Activated naive CD4-positive, alpha-beta T cell treated with Interleukin-2 at 50 U/mL for 16 hours (primary cell): ENCODE measurements at regions not wholly inside any gene's neighbourhood (a gene's known extent, or its start where the extent isn't known, plus 50 kb on each side); places are given as distances from the start of the nearest gene placed in this dataset.
"Not testable (repeated sequence)": the region's sequence is repeated elsewhere in the genome, so short reads cannot be mapped to it uniquely, and the experiment has no call there.

Experiments used
- DNase-seq: peaks from one replicate; pipeline ENCODE4 v3.0.0-alpha.2; 2020

DNA sequence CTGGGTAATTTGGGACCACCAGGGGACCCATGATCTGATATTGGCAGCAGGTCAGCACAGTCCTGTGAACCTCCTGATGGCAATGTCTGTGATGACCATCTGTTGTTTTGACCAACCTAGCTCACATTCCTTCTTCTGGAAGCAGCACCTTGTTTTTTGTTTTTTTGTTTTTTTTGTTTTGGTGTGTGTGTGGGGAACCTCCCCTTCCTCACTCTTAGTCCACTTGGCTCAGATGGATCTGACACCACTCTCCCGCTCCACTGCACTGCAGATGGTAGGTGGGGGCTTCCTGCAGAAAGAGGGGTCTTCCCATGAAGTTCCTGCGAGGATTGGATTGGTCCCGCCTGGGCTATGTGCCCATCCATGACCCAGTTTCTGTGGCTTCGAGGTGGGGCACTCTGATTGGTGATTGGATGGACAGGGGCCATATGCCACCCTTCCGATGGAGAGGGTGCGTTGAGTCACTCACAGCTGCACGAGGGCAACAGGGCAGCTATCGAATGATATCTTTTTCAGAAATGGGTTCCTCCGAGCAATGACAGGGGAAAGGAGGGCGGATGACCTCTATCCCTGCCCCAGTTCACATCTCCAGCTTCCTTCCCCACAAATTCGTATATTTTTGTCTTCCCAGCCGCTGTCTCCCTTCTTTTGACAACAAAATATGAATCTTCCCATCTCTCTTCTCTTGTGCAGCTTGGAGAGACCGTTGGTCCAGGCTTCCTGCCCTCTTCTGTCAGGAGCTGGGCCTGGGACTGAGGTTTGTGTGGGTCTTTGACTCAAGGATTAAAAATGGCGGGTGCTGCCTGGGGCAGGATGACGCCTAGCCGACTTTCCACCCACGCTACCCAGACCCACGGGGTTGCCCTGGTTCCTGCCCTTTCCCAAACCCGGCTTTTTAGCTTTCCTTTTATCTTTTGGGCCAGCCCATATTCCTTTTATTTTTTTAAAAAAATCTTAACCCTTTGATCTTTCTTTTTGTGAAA is 132.1 kb upstream of the KCNG1 start:
- DNase-seq = no peak

GRCh38 chr20:51153867-51154707 is 131.2 kb upstream of the KCNG1 start:
- no peak for DNase-seq

- no peak for DNase-seq
Observed at GRCh38 chr20:51148941-51149340, 126.0 kb upstream of the KCNG1 start.

DNA sequence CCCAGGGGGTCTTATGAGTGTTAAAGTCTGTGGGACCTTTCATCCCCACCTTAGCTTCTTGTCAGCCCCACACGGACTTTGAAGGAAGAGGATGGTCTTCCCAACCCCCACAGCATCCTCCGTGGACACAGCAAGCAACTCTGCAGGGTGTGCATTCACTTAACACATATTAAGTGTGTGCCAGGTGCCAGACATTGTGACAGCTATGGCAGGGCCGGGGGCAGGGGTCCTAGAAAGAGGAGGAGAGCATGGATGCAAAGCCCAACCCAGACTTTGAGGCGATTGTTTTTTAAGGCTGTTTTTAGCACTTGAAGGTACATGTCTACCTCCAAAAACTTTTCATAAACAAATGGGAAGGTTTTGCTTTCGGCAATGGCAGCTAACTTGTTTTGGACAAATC is 121.6 kb upstream of the KCNG1 start:
- no peak for DNase-seq

- no peak for DNase-seq
Observed at GRCh38 chr20:51143652-51144051, 120.7 kb upstream of the KCNG1 start.

GRCh38 chr20:51142448-51142847 is 119.5 kb upstream of the KCNG1 start:
- no peak for DNase-seq

- DNase-seq = no peak
Observed at GRCh38 chr20:51140671-51141070, 117.8 kb upstream of the KCNG1 start.

GRCh38 chr20:51139891-51140290 is 117.0 kb upstream of the KCNG1 start:
- no peak for DNase-seq

DNA sequence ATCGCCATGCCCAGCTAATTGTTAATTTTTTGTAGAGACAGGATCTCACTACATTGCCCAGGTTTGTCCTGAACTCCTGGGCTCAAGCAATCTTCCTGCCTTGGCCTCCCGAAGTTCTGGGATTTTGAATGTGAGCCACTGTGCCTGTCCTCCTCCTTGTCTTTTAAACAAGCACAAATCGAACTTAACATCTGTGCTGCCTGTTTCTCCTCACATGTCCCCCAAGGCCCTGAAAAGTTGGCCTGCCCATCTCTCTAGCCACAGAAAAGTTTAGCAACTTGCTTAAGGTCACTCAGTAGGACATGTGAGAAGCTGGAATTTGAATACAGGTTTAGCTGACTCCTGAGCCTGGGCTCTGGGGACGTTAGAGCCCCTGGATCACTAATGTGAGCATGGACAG is 115.7 kb upstream of the KCNG1 start:
- no peak for DNase-seq

DNA sequence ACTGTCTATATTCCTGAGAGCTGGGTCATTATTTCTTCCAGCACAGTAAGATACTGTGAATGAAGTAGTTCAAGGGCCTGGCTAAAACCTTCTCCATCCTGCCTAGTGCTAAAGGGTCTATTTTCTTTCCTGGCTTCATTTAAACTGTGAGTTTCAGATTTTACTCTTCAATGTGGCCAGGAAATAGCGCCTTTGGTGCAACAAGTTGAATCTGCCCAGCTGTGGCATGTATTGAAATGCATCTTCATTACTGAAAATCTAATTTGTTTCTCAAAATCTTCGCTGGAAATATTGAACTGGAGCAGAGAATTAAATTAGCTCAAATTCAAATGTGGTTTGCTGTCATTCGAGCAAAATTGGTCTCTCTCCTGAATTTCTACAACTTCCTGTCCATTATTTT is 114.6 kb upstream of the KCNG1 start:
- DNase-seq = no peak

- DNase-seq = no peak
Observed at GRCh38 chr20:51135926-51136715, 113.2 kb upstream of the KCNG1 start.

- DNase-seq = no peak
Observed at GRCh38 chr20:51134405-51134804, 111.5 kb upstream of the KCNG1 start.

- no peak for DNase-seq
Observed at GRCh38 chr20:51132279-51132678, 109.4 kb upstream of the KCNG1 start.

DNA sequence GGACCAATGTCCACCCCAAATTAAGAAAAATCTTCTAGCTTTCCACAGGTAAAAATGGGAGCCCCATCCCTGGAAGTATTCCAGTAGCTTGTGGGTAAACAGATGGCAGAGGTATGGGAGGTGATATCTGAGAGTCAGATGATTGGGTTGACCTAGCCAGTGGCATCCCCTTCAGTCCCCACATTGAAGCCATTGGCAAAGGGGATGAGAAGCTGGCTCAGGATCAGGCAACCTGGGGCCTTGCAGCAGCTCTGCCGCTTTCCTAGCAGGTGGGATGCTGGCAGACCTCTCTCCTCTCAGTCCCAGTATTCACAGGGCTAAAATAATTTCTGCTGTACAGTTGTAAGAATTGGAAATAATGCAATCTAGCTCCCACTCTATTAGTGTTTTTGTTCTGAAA is 108.9 kb upstream of the KCNG1 start:
- no peak for DNase-seq

GRCh38 chr20:51129147-51129776 is 106.4 kb upstream of the KCNG1 start:
- no peak for DNase-seq

DNA sequence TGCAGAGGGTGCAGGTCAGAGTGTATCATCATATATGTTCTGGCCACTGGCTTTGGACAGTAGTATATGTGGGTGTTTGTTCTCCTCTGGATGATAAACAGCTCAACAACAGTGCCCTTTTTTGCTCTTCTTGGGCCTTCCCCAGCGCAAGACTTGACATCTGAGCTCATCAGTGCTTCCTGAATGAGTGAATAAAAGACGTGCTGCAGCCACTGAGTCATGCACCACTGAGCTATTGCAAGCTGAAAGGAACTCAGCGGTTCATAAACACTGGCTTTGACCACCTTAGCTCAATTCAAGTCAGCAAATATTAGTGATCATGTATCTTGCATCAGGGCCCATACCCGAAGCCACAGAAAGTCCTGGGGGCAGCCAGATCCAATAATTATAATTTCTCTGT is 105.3 kb upstream of the KCNG1 start:
- DNase-seq = no peak

DNA sequence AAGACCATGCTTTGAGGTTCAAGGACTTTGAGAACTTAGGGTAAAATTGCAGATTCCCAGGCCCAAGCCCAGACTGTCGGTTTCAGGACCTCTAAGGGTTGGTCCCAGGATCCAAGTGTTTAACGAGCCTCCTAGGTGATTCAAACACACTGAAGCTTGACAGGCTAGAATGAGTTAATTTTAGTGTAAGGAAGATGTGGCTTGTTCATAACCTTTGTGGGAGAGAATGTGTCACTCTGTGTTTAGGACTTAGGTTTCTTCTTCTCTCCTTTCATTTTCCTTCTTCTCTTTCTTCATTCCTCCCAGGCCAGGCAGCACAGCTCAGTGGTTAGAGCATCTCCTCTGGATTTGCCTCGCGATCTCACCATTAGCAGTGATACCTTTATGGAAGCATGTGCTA is 104.8 kb upstream of the KCNG1 start:
- DNase-seq = no peak

GRCh38 chr20:51126337-51126736 is 103.4 kb upstream of the KCNG1 start:
- no peak for DNase-seq

DNA sequence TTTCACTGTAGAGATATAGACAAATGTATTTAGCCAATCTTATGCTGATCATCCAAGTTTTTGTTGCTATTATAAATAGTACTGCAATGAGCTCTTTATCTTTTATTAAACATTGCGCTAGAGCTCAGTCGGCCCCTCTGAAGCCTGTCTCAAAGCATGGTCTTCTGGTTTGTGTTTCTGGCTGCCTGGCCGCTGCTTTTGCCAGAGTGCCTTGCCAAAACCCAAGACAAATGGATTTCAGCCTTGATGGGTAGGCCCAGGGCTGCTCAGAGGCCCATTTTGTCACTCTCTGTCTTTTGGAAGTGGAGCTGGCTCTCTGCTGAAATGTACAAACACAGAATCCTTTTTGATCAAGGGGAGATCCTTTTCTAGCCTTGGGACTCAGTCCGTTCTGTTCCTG is 102.9 kb upstream of the KCNG1 start:
- no peak for DNase-seq

- DNase-seq = no peak
Observed at GRCh38 chr20:51125105-51125504, 102.2 kb upstream of the KCNG1 start.

DNA sequence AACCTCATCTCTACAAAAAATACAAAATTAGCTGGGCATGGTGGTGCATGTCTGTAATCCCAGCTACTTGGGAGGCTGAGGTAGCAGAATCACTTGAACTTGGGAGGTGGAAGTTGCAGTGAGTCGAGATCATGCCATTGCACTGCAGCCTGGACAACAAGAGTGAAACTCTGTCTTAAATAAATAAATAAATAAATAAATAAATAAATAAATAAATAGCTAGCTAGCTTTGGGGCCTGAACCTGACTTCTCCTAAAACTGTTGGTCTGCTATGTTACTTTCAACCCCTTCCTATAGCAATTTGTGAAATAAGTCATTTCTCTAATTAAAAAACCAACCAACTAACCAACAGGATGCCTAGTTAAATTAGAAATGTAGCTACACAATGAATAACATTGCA is 101.0 kb upstream of the KCNG1 start:
- DNase-seq = not testable (repeated sequence)

- DNase-seq = no peak
Observed at GRCh38 chr20:51122931-51123658, 100.2 kb upstream of the KCNG1 start.
